Hematopoietic multipotent progenitor cell treated with erythropoietin and hydrocortisone succinate and interleukin-3 and kit ligand, for 8 days (in vitro differentiated cells): ENCODE measurements at regions not wholly inside any gene's neighbourhood (a gene's known extent, or its start where the extent isn't known, plus 50 kb on each side); places are given as distances from the start of the nearest gene placed in this dataset.

Source experiments
- DNase-seq: peaks from one replicate; pipeline ENCODE4 v3.0.0-alpha.2; 2015

GRCh38 chr12:74817499-74817898 lies 279.9 kb downstream of the ATXN7L3B start:
- no peak for DNase-seq

- no peak for DNase-seq
Measured at GRCh38 chr12:74818412-74818811, 280.8 kb downstream of the ATXN7L3B start.

GRCh38 chr12:74820324-74820723 lies 282.7 kb downstream of the ATXN7L3B start:
- no peak for DNase-seq

- DNase-seq = no peak
Measured at GRCh38 chr12:74836567-74836966, 298.9 kb downstream of the ATXN7L3B start.

- DNase-seq = no peak
Measured at GRCh38 chr12:74846116-74846515, 308.5 kb downstream of the ATXN7L3B start.

- DNase-seq = no peak
Measured at GRCh38 chr12:74847169-74847568, 309.5 kb downstream of the ATXN7L3B start.

GRCh38 chr12:74848006-74848405 lies 310.4 kb downstream of the ATXN7L3B start:
- no peak for DNase-seq

- no peak for DNase-seq
Measured at GRCh38 chr12:74849801-74850200, 312.2 kb downstream of the ATXN7L3B start.

- DNase-seq = no peak
Measured at GRCh38 chr12:74871817-74872216, 334.2 kb downstream of the ATXN7L3B start.

- DNase-seq = no peak
Measured at GRCh38 chr12:74885775-74886174, 323.9 kb downstream of the KCNC2 start.

- no peak for DNase-seq
Measured at GRCh38 chr12:74889073-74889472, 320.6 kb downstream of the KCNC2 start.

GRCh38 chr12:74889563-74890236 lies 319.9 kb downstream of the KCNC2 start:
- DNase-seq = no peak

- no peak for DNase-seq
Measured at GRCh38 chr12:74890237-74890599, 319.4 kb downstream of the KCNC2 start.

- no peak for DNase-seq
Measured at GRCh38 chr12:74891083-74891668, 318.5 kb downstream of the KCNC2 start.

GRCh38 chr12:74892057-74892633 lies 317.5 kb downstream of the KCNC2 start:
- no peak for DNase-seq

GRCh38 chr12:74896186-74896585 lies 313.5 kb downstream of the KCNC2 start:
- no peak for DNase-seq

- DNase-seq = no peak
Measured at GRCh38 chr12:74897425-74898211, 312.0 kb downstream of the KCNC2 start.

- no peak for DNase-seq
Measured at GRCh38 chr12:74899031-74899829, 310.4 kb downstream of the KCNC2 start.

- DNase-seq = no peak
Measured at GRCh38 chr12:74900232-74900631, 309.4 kb downstream of the KCNC2 start.

- DNase-seq = peak; percentile 2
Measured at GRCh38 chr12:74903522-74903921, 306.1 kb downstream of the KCNC2 start.

- DNase-seq = no peak
Measured at GRCh38 chr12:74906224-74906623, 303.4 kb downstream of the KCNC2 start.

GRCh38 chr12:74910831-74911230 lies 298.8 kb downstream of the KCNC2 start:
- DNase-seq = no peak

- no peak for DNase-seq
Measured at GRCh38 chr12:74914378-74914777, 295.3 kb downstream of the KCNC2 start.
